ENCODE measurements at regions not wholly inside any gene's neighbourhood (a gene's known extent, or its start where the extent isn't known, plus 50 kb on each side); places are given as distances from the start of the nearest gene placed in this dataset.
"Not testable (repeated sequence)": the region's sequence is repeated elsewhere in the genome, so short reads cannot be mapped to it uniquely, and the experiment has no call there.

- no peak for DNase-seq (ENCODE audit: extremely low spot score)
- ChIA-PET POLR2A (no interaction called here), CTCF (no interaction called here)
- TF ChIP-seq CTBP1 (IDR thresholded peaks at IDR 0.05; ENCODE audit: borderline replicate concordance) (no peak), NFRKB (IDR thresholded peaks at IDR 0.05) (no peak), FOXA1 (IDR thresholded peaks at IDR 0.05) (no peak), BHLHE40 (IDR thresholded peaks at IDR 0.05; ENCODE audit: borderline replicate concordance) (no peak), ZNF384 (IDR thresholded peaks at IDR 0.05) (no peak), TARDBP (IDR thresholded peaks at IDR 0.05) (no peak), FOXM1 (IDR thresholded peaks at IDR 0.05; ENCODE audit: borderline replicate concordance) (no peak)
These were observed 458.7 kb downstream of the ZNF536 start for GRCh38 chr19:30830875-30831274.

- CTCF ChIA-PET; POLR2A ChIA-PET; DNase-seq (ENCODE audit: extremely low spot score): not testable (repeated sequence)
These were observed 453.3 kb downstream of the ZNF536 start for GRCh38 chr19:30825505-30825904.

DNA sequence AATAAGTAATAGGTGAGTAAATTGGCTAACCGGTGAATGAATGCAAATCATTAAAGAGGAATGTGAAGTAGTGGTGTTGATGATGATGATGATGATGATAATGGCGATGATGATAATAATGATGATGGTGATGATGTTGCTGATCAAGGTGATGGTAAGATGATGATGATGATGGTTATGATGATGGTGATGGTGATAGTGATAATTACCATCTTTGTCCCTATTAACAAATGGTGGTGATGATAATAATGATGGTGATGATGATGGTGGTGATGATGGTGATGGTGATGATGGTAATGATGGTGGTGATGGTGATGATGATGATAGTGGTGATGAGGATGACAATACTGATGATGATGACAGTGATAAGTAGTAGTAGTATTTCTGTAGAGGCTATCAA, 452.6 kb downstream of the ZNF536 start:
- DNase-seq (ENCODE audit: extremely low spot score) = no peak
- ChIA-PET CTCF (no interaction called here), POLR2A (no interaction called here)
- TF ChIP-seq CTBP1 (IDR thresholded peaks at IDR 0.05; ENCODE audit: borderline replicate concordance) (no peak), PKNOX1 (IDR thresholded peaks at IDR 0.05) (no peak), FOXM1 (IDR thresholded peaks at IDR 0.05; ENCODE audit: borderline replicate concordance) (no peak), NFRKB (IDR thresholded peaks at IDR 0.05) (no peak)

GRCh38 chr19:30817965-30818567, 445.9 kb downstream of the ZNF536 start:
- ChIA-PET CTCF (no interaction called here), POLR2A (no interaction called here)
- no peak for DNase-seq (ENCODE audit: extremely low spot score)
- TF ChIP-seq ELF4 (IDR thresholded peaks at IDR 0.05) (no peak), NFRKB (IDR thresholded peaks at IDR 0.05) (no peak), FOXK2 (IDR thresholded peaks at IDR 0.05) (no peak), FOXM1 (IDR thresholded peaks at IDR 0.05; ENCODE audit: borderline replicate concordance) (no peak), CTBP1 (IDR thresholded peaks at IDR 0.05; ENCODE audit: borderline replicate concordance) (no peak), FOXA1 (IDR thresholded peaks at IDR 0.05) (no peak), ARNT (IDR thresholded peaks at IDR 0.05) (no peak), SUZ12 (IDR thresholded peaks at IDR 0.05) (no peak), BHLHE40 (IDR thresholded peaks at IDR 0.05; ENCODE audit: borderline replicate concordance) (no peak), TARDBP (IDR thresholded peaks at IDR 0.05) (no peak), ZNF384 (IDR thresholded peaks at IDR 0.05) (no peak), HDGF (IDR thresholded peaks at IDR 0.05; ENCODE audit: borderline replicate concordance) (no peak), SP1 (IDR thresholded peaks at IDR 0.05) (no peak), LEF1 (IDR thresholded peaks at IDR 0.05; ENCODE audit: borderline replicate concordance) (no peak), PKNOX1 (IDR thresholded peaks at IDR 0.05) (no peak), L3MBTL2 (conservative IDR thresholded peaks at IDR 0.05) (no peak)

DNA sequence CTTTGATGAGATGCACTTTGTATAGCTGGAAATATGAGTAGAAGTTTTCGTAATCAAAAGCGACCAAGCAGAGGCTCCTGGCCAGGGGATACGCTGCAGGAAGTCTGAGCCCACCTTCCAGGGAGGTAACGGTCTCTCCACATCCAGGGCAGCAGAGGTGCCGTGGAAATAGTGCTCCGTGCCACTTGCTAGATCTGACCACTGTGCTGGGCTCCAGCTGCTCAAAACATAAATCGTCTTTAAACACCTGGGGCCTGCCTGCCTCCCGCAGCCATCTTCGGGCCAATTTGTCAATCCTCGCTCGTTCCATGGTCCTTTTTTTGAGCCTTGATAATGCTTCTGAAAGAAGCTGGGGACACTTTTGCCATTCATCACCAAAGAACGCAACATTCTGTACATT, 445.0 kb downstream of the ZNF536 start:
- CTCF ChIA-PET = no interaction called here
- POLR2A ChIA-PET = no interaction called here
- no peak for DNase-seq (ENCODE audit: extremely low spot score)
- TF ChIP-seq FOXK2 (IDR thresholded peaks at IDR 0.05) (no peak), TARDBP (IDR thresholded peaks at IDR 0.05) (no peak), FOXM1 (IDR thresholded peaks at IDR 0.05; ENCODE audit: borderline replicate concordance) (no peak), FOXA1 (IDR thresholded peaks at IDR 0.05) (no peak), BHLHE40 (IDR thresholded peaks at IDR 0.05; ENCODE audit: borderline replicate concordance) (no peak), HDGF (IDR thresholded peaks at IDR 0.05; ENCODE audit: borderline replicate concordance) (no peak), CTBP1 (IDR thresholded peaks at IDR 0.05; ENCODE audit: borderline replicate concordance) (no peak)

GRCh38 chr19:30815889-30816580, 443.9 kb downstream of the ZNF536 start:
- POLR2A ChIA-PET = no interaction called here
- TF ChIP-seq NFRKB (IDR thresholded peaks at IDR 0.05) (no peak), ARNT (IDR thresholded peaks at IDR 0.05) (no peak), HDGF (IDR thresholded peaks at IDR 0.05; ENCODE audit: borderline replicate concordance) (no peak), FOXA1 (IDR thresholded peaks at IDR 0.05) (no peak), SUZ12 (IDR thresholded peaks at IDR 0.05) (no peak), CTBP1 (IDR thresholded peaks at IDR 0.05; ENCODE audit: borderline replicate concordance) (no peak), ZNF384 (IDR thresholded peaks at IDR 0.05) (no peak)
- CTCF ChIA-PET = no interaction called here
- no peak for DNase-seq (ENCODE audit: extremely low spot score)

DNA sequence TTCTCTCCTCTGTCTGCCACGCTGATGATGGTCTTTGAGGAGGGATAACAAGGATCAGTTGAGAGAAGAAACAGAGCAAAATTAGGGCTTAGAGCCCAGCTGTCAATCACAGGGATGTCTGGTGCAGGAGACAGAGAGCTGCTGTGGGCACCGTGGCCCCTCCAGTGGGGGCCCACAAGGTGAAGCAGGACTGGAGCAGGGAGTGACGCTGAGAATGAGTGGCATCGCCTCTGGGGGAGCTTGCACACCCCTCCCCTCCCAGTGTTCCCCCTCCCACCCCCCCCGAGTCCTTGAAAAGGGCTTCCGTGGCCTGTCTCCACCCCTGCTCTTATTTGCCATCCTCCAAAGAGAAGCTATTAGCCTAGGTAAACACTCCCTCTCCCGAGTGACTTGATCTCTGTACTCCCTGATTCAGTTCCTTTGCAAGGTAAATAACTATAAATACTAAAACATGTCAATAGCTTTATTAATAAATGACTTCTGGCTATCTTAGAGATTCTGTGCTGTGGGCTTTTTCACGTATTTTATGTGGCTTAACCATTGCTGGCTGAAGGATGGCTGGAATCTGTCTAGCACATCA, 440.0 kb downstream of the ZNF536 start:
- POLR2A ChIA-PET = no interaction called here
- no peak for DNase-seq (ENCODE audit: extremely low spot score)
- CTCF ChIA-PET = no interaction called here
- TF ChIP-seq PKNOX1 (IDR thresholded peaks at IDR 0.05) = peak; percentile 34; the same call in 1 of the 2 replicates
- TF ChIP-seq FOXM1 (IDR thresholded peaks at IDR 0.05; ENCODE audit: borderline replicate concordance) = no peak

Data from HEK293T (cell line).